ENCODE measurements at regions not wholly inside any gene's neighbourhood (a gene's known extent, or its start where the extent isn't known, plus 50 kb on each side); places are given as distances from the start of the nearest gene placed in this dataset.
"Not testable (repeated sequence)": the region's sequence is repeated elsewhere in the genome, so short reads cannot be mapped to it uniquely, and the experiment has no call there.

- DNase-seq, result no peak
Observed at GRCh38 chr6:144630857-144631256, 345.7 kb downstream of the UTRN start.

GRCh38 chr6:144632266-144632665 is 347.1 kb downstream of the UTRN start:
- no peak for DNase-seq

GRCh38 chr6:144633886-144634285 is 348.8 kb downstream of the UTRN start:
- no peak for DNase-seq

GRCh38 chr6:144634371-144634770 is 349.2 kb downstream of the UTRN start:
- no peak for DNase-seq

GRCh38 chr6:144635051-144635450 is 349.9 kb downstream of the UTRN start:
- DNase-seq, result no peak

- DNase-seq, result not testable (repeated sequence)
Observed at GRCh38 chr6:144636025-144636424, 350.9 kb downstream of the UTRN start.

- no peak for DNase-seq
Observed at GRCh38 chr6:144637541-144637940, 352.4 kb downstream of the UTRN start.

- DNase-seq, result no peak
Observed at GRCh38 chr6:144639654-144640053, 354.5 kb downstream of the UTRN start.

- no peak for DNase-seq
Observed at GRCh38 chr6:144641286-144641685, 356.2 kb downstream of the UTRN start.

GRCh38 chr6:144644776-144645175 is 359.6 kb downstream of the UTRN start:
- no peak for DNase-seq

GRCh38 chr6:144646093-144647056 is 361.2 kb downstream of the UTRN start:
- DNase-seq, result no peak

GRCh38 chr6:144647406-144647964 is 362.4 kb downstream of the UTRN start:
- no peak for DNase-seq

GRCh38 chr6:144647971-144648651 is 363.0 kb downstream of the UTRN start:
- DNase-seq, result no peak

- no peak for DNase-seq
Observed at GRCh38 chr6:144649085-144649484, 363.9 kb downstream of the UTRN start.

- no peak for DNase-seq
Observed at GRCh38 chr6:144651234-144651633, 366.1 kb downstream of the UTRN start.

- DNase-seq, result no peak
Observed at GRCh38 chr6:144652292-144652891, 367.3 kb downstream of the UTRN start.

GRCh38 chr6:144653885-144654505 is 368.9 kb downstream of the UTRN start:
- no peak for DNase-seq

- DNase-seq, result no peak
Observed at GRCh38 chr6:144654506-144654905, 369.4 kb downstream of the UTRN start.

- no peak for DNase-seq
Observed at GRCh38 chr6:144655376-144655775, 370.2 kb downstream of the UTRN start.

- no peak for DNase-seq
Observed at GRCh38 chr6:144657691-144658090, 372.6 kb downstream of the UTRN start.

- DNase-seq, result no peak
Observed at GRCh38 chr6:144659202-144660182, 374.4 kb downstream of the UTRN start.

All from stimulated activated CD4-positive, alpha-beta T cell treated with anti-CD3 and anti-CD28 coated beads, Interleukin-12 subunit alpha, Interleukin-12 subunit beta, amount 100 ng/mL, for 4 hours (primary cell).